Neural cell (in vitro differentiated cells): ENCODE measurements at regions not wholly inside any gene's neighbourhood (a gene's known extent, or its start where the extent isn't known, plus 50 kb on each side); places are given as distances from the start of the nearest gene placed in this dataset.

Experiments
- H2AFZ ChIP-seq: fragments of 200-600, 300-800 bp; sonication (generic), shearing (Covaris generic); 2 replicates; pipeline ENCODE4 v1.6.0; 2014; ENCODE audit warnings: low read depth, mild to moderate bottlenecking, antibody characterized with exemption, low read length, moderate library complexity
- H3F3A ChIP-seq: fragments of 200-600 bp; shearing (Covaris generic); 2 replicates; pipeline ENCODE4 v1.6.1; 2016; ENCODE audit warnings: mild to moderate bottlenecking, moderate library complexity, mixed read lengths, antibody characterized with exemption, low read length; ENCODE audit not compliant: insufficient read depth, poor library complexity, severe bottlenecking
- H3K27ac ChIP-seq: fragments of 200-600, 300-800 bp; sonication (generic), shearing (Covaris generic); 2 replicates; pipeline ENCODE4 v1.5.1; 2014; ENCODE audit warnings: mild to moderate bottlenecking, low read length, moderate library complexity
- H3K27me3 ChIP-seq: fragments of 300-800, 200-600 bp; sonication (generic), shearing (Covaris generic); 2 replicates; pipeline ENCODE4 v1.6.0; 2014; ENCODE audit warnings: mild to moderate bottlenecking, low read depth, low read length, moderate library complexity; ENCODE audit not compliant: insufficient read depth
- H3K36me3 ChIP-seq: fragments of 300-800, 200-600 bp; sonication (generic), shearing (Covaris generic); 2 replicates; pipeline ENCODE4 v1.5.1; 2014; ENCODE audit warnings: mild to moderate bottlenecking, antibody characterized with exemption, low read length, moderate library complexity; ENCODE audit not compliant: insufficient read depth
- H3K4me2 ChIP-seq: fragments of 300-800, 200-600 bp; sonication (generic), shearing (Covaris generic); 2 replicates; pipeline ENCODE4 v1.6.0; 2014; ENCODE audit warnings: mild to moderate bottlenecking, low read length
- H3K4me3 ChIP-seq: fragments of 300-800, 200-600 bp; sonication (generic), shearing (Covaris generic); 2 replicates; pipeline ENCODE4 v1.5.1; 2014; ENCODE audit warnings: mild to moderate bottlenecking, low read length, moderate library complexity
- H3K79me2 ChIP-seq: fragments of 200-600 bp; shearing (Covaris generic); replicated peaks from 2 replicates; pipeline ENCODE4 v1.6.0; 2014; ENCODE audit warnings: mild to moderate bottlenecking, low read length, moderate library complexity; ENCODE audit not compliant: insufficient read depth
- H3K9ac ChIP-seq: fragments of 300-800, 200-600 bp; sonication (generic), shearing (Covaris generic); 2 replicates; pipeline ENCODE4 v1.6.1; 2016; ENCODE audit warnings: mild to moderate bottlenecking, low read length, mixed read lengths
- H3K9me2 ChIP-seq: fragments of 200-600 bp; shearing (Covaris generic); 2 replicates; pipeline ENCODE4 v1.6.1; 2016; ENCODE audit warnings: mild to moderate bottlenecking, low read length, mixed read lengths; ENCODE audit not compliant: insufficient read depth
- H3K9me3 ChIP-seq: fragments of 200-600, 300-800 bp; sonication (generic), shearing (Covaris generic); 2 replicates; pipeline ENCODE4 v1.6.1; 2016; ENCODE audit warnings: mild to moderate bottlenecking, mixed run types, low read length, moderate library complexity, mixed read lengths
- H4K20me1 ChIP-seq: fragments of 200-600 bp; shearing (Covaris generic); 2 replicates; pipeline ENCODE4 v1.6.1; 2016; ENCODE audit warnings: mild to moderate bottlenecking, mixed run types; ENCODE audit not compliant: insufficient read depth
- EP300 ChIP-seq: fragments of 450-650 bp; conservative IDR thresholded peaks from 2 replicates; pipeline ENCODE4 v1.6.1; 2014; ENCODE audit warnings: antibody characterized with exemption, mild to moderate bottlenecking, moderate library complexity; ENCODE audit not compliant: poor library complexity, severe bottlenecking
- EZH2 ChIP-seq: fragments of 200-600, 300-800 bp; shearing (Covaris generic), sonication (generic); IDR thresholded peaks from 2 replicates; pipeline ENCODE4 v1.6.1; 2014; ENCODE audit warnings: antibody characterized with exemption, low read length, borderline replicate concordance, mild to moderate bottlenecking; ENCODE audit not compliant: insufficient read depth, poor library complexity, severe bottlenecking
- MXI1 ChIP-seq: fragments of 450-650 bp; conservative IDR thresholded peaks from 2 replicates; pipeline ENCODE4 v1.6.1; 2014; ENCODE audit warnings: antibody characterized with exemption, mild to moderate bottlenecking; ENCODE audit not compliant: poor library complexity, severe bottlenecking
- POLR2AphosphoS5 ChIP-seq: IDR thresholded peaks from 2 replicates; pipeline ENCODE4 v1.6.1; 2012
- RAD21 ChIP-seq: fragments of 450-650 bp; conservative IDR thresholded peaks from 2 replicates; pipeline ENCODE4 v1.6.1; 2014; ENCODE audit warnings: antibody characterized with exemption, mild to moderate bottlenecking, moderate library complexity
- SMC3 ChIP-seq: fragments of 450-650 bp; conservative IDR thresholded peaks from 2 replicates; pipeline ENCODE4 v1.6.1; 2014; ENCODE audit warnings: antibody characterized with exemption, mild to moderate bottlenecking, moderate library complexity; ENCODE audit not compliant: poor library complexity
- TAF1 ChIP-seq: IDR thresholded peaks from 2 replicates; pipeline ENCODE4 v1.6.1; 2012; ENCODE audit warnings: low read depth
- TF ChIP-seq, protein P1 (sequence below): IDR thresholded peaks from 2 replicates; pipeline ENCODE4 v1.6.1; 2012; ENCODE audit warnings: borderline replicate concordance
- TF ChIP-seq, protein P2 (sequence below): fragments of 450-650 bp; IDR thresholded peaks from 2 replicates; pipeline ENCODE4 v1.5.1; 2014; ENCODE audit warnings: antibody characterized with exemption, mild to moderate bottlenecking, moderate library complexity; ENCODE audit not compliant: poor library complexity, severe bottlenecking

DNA sequence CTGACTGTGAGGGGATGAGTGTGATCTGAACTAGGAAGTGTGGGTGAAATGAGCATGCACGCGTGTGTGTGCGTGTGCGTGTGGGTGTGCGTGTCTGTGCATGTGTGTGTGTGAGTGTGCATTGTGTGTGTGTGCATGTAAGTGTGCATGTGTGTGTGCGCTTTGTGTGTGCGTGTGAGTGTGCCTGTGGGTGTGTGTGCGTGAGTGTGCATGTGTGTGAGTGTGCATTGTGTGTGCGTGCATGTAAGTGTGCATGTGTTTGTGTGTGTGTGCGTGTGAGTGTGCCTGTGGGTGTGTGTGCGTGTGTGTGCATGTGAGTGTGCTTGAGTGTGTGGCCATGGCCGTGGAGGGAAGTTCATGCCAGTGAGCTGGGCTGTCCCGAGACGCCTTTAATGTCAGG, 76.3 kb downstream of the RTP5 start:
- Histone ChIP-seq H3K4me2 (no peak overlapping the region), H2AFZ (no peak overlapping the region), H3K9me3 (no peaks in the 10 kb centered on the region), H3F3A (no peaks in the 10 kb centered on the region), H3K36me3 (no peaks in the 10 kb centered on the region), H4K20me1 (no peaks in the 10 kb centered on the region), H3K79me2 (no peaks in the 10 kb centered on the region), H3K9ac (no peak overlapping the region), H3K4me3 (no peak overlapping the region), H3K27me3 (no peaks in the 10 kb centered on the region), H3K27ac (no peak overlapping the region), H3K9me2 (no peaks in the 10 kb centered on the region)
- TF ChIP-seq TAF1 (no peak), EP300 (no peak), SMC3 (no peak), EZH2 (no peak), MXI1 (no peak), RAD21 (no peak), POLR2AphosphoS5 (no peak)
- TF ChIP-seq, protein P1, sequence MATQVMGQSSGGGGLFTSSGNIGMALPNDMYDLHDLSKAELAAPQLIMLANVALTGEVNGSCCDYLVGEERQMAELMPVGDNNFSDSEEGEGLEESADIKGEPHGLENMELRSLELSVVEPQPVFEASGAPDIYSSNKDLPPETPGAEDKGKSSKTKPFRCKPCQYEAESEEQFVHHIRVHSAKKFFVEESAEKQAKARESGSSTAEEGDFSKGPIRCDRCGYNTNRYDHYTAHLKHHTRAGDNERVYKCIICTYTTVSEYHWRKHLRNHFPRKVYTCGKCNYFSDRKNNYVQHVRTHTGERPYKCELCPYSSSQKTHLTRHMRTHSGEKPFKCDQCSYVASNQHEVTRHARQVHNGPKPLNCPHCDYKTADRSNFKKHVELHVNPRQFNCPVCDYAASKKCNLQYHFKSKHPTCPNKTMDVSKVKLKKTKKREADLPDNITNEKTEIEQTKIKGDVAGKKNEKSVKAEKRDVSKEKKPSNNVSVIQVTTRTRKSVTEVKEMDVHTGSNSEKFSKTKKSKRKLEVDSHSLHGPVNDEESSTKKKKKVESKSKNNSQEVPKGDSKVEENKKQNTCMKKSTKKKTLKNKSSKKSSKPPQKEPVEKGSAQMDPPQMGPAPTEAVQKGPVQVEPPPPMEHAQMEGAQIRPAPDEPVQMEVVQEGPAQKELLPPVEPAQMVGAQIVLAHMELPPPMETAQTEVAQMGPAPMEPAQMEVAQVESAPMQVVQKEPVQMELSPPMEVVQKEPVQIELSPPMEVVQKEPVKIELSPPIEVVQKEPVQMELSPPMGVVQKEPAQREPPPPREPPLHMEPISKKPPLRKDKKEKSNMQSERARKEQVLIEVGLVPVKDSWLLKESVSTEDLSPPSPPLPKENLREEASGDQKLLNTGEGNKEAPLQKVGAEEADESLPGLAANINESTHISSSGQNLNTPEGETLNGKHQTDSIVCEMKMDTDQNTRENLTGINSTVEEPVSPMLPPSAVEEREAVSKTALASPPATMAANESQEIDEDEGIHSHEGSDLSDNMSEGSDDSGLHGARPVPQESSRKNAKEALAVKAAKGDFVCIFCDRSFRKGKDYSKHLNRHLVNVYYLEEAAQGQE = no peak
- TF ChIP-seq, protein P2, sequence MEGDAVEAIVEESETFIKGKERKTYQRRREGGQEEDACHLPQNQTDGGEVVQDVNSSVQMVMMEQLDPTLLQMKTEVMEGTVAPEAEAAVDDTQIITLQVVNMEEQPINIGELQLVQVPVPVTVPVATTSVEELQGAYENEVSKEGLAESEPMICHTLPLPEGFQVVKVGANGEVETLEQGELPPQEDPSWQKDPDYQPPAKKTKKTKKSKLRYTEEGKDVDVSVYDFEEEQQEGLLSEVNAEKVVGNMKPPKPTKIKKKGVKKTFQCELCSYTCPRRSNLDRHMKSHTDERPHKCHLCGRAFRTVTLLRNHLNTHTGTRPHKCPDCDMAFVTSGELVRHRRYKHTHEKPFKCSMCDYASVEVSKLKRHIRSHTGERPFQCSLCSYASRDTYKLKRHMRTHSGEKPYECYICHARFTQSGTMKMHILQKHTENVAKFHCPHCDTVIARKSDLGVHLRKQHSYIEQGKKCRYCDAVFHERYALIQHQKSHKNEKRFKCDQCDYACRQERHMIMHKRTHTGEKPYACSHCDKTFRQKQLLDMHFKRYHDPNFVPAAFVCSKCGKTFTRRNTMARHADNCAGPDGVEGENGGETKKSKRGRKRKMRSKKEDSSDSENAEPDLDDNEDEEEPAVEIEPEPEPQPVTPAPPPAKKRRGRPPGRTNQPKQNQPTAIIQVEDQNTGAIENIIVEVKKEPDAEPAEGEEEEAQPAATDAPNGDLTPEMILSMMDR = no peak

DNA sequence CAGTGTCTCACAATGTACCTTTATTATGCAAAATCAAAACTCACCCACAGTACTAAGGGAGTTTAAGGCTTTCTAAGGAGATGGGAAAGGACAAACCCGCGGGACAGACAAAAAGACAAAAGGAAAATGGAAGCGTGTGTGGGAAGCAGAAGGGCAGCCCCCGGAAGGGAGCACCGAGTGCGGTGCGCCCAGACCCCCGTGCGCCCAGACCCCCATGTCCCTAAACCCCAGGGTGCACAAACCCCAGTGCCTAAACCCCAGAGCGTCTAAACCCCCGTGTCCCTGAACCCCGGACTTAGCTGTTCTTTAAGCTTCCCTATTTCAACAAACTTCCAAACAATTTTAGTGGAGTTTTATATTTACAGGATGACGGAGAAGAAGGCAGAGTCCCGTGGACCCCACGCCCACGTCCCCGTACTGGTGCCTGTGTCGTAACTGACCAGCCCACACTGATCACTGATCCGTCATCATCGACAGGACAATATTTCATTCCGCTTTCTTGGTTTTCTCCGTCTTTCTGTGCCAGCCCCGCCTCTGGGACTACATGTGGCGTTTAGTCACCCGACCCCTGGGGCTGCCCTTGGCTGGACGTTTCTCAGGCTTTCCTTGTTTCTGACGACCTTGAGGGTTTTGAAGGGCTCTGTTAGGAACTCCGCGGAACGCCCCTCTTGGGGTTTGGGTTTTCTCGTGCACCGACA, 76.9 kb downstream of the RTP5 start:
- H3F3A ChIP-seq = no peaks in the 10 kb centered on the region
- no peak overlapping the region for H3K27ac ChIP-seq
- no peak overlapping the region for H3K9ac ChIP-seq
- no peak overlapping the region for H3K4me3 ChIP-seq
- no peaks in the 10 kb centered on the region for H3K27me3 ChIP-seq
- H3K79me2 ChIP-seq = no peaks in the 10 kb centered on the region
- TF ChIP-seq EP300 (no peak), EZH2 (no peak)
- no peak overlapping the region for H2AFZ ChIP-seq
- H3K9me2 ChIP-seq = no peaks in the 10 kb centered on the region
- H3K4me2 ChIP-seq = no peak overlapping the region
- H3K36me3 ChIP-seq = no peaks in the 10 kb centered on the region
- no peaks in the 10 kb centered on the region for H3K9me3 ChIP-seq
- no peaks in the 10 kb centered on the region for H4K20me1 ChIP-seq
